HG03103 (cell line): ENCODE measurements at regions not wholly inside any gene's neighbourhood (a gene's known extent, or its start where the extent isn't known, plus 50 kb on each side); places are given as distances from the start of the nearest gene placed in this dataset.

Experiments used
- ATAC-seq: cut with Tn5 transposase; IDR thresholded peaks from one replicate; pipeline ENCODE4 v1.9.1; 2021; ENCODE audit warnings: low read depth; ENCODE audit not compliant: unreplicated experiment

DNA sequence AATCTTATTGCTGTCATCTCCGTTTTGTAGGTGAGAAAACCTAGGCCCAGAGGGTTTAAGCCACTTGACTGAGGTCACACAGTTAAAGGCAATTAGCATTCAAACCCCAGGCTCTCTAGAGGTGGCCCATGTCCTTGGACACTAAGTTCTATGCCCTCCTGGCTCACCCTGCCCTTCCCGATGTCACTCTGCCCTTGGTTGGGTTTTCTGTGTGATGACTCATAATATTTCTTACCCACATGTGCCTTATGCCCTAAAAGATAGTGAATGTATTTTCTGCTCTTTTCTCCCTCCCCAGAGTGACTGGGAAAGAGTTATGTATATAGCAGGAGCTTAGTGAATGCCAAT is 174.5 kb upstream of the PITX1 start:
- no peak for ATAC-seq

DNA sequence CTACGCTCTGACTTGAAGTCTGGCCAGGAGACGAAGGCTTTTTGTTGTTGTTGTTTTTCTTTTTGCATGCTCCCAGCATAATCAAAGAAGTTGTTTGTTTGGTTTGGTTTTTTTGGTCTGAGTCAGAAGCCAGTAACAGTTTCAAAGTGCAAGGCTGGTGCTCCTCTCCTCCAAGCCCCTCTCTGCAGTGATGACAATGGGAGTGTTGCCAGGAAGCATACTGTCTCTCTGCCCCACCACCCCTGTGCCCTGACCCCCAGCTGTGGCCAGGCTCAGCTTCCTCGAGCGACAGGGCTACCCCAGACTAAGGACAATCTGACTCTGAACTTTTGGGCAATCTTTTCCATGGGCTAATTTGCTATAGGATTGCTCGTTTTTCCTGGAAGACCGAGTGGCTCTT is 173.8 kb upstream of the PITX1 start:
- no peak for ATAC-seq

- no peak for ATAC-seq
Measured at GRCh38 chr5:135206862-135207261, 172.8 kb upstream of the PITX1 start.

GRCh38 chr5:135205632-135206349 is 171.8 kb upstream of the PITX1 start:
- no peak for ATAC-seq

DNA sequence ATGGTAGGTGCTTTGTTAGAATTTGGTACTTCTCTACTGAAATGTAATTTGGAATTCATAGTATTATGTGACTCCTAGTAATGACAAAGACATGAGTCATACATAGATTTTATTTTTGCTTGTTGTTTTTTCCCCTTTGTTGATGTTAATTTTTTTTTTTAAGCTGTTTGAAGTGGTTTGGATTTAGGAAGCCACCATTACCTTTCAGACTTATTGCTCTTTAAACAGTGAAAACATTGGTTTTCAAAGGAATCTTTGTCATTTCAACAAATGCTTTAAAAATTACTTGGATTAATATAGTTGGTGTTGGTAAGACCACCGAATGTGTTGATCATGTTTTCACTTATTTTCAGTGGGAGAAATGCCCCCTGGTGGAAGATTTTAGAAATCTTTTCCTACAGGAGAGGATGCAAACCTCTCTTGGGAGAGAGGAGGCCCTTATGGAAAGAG is 170.1 kb upstream of the PITX1 start:
- ATAC-seq, result no peak

DNA sequence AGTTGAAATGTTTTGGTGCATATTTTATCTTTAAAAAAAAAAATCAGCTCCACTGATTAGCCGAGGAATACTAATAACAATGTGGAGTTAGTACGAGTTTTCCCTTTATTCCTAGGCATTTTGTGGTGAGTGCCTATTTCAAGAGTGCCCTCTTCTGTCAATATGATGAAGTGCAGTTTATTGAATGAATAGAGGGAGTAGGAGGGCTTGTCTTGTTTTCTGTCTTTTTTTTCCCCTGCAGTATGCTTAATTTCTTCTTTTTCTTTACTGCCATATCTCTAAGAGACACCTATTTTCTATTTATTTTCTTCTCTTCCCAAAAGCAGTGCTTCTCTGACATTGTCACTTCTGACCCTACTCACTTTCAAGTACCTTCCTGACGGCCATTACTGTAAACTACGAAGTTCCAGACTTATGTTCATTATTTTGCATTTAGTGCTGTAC is 169.6 kb upstream of the PITX1 start:
- no peak for ATAC-seq

DNA sequence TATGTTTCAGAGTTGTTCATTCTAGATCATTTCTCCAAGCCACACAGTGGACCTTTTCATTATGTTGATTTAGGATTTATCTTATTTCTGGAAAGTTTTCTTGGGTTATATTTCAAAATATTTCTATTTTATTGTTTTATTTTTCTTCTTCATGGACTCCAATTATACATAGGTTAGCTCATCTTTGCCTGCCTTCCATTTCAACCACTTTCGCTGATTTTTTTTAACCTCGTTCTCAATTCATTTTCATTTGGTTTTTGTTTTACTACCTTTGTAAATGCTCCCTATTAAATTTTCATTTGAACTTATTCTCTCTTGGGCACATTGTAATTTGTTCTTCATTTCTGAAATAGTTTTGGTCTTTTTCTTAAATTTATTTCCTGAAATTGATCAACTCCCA is 169.0 kb upstream of the PITX1 start:
- ATAC-seq, result no peak

DNA sequence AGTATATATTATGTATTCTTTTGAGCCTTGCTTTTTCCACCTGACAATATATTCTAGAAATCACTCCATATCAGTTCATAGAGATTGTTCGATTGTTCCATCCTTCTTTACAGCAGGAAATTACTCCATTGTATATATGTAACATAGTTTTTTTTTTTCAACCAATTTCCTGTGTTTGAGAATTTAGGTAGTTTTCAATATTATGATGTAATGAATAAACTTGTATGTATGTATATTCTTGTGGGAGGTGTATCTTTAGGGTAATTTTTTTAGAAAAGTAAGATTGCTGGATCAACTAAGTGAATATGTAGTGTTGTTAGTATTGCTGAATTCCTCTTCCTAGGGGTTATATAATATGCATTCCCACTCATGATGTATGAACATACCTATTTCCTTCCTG is 165.9 kb upstream of the PITX1 start:
- no peak for ATAC-seq

GRCh38 chr5:135196483-135196882 is 162.5 kb upstream of the PITX1 start:
- no peak for ATAC-seq

- ATAC-seq, result no peak
Measured at GRCh38 chr5:135195270-135195608, 161.2 kb upstream of the PITX1 start.

GRCh38 chr5:135194573-135195269 is 160.7 kb upstream of the PITX1 start:
- no peak for ATAC-seq

- ATAC-seq, result no peak
Measured at GRCh38 chr5:135194126-135194488, 160.1 kb upstream of the PITX1 start.

GRCh38 chr5:135193213-135194125 is 159.4 kb upstream of the PITX1 start:
- no peak for ATAC-seq

GRCh38 chr5:135192351-135192750 is 158.3 kb upstream of the PITX1 start:
- ATAC-seq, result no peak

DNA sequence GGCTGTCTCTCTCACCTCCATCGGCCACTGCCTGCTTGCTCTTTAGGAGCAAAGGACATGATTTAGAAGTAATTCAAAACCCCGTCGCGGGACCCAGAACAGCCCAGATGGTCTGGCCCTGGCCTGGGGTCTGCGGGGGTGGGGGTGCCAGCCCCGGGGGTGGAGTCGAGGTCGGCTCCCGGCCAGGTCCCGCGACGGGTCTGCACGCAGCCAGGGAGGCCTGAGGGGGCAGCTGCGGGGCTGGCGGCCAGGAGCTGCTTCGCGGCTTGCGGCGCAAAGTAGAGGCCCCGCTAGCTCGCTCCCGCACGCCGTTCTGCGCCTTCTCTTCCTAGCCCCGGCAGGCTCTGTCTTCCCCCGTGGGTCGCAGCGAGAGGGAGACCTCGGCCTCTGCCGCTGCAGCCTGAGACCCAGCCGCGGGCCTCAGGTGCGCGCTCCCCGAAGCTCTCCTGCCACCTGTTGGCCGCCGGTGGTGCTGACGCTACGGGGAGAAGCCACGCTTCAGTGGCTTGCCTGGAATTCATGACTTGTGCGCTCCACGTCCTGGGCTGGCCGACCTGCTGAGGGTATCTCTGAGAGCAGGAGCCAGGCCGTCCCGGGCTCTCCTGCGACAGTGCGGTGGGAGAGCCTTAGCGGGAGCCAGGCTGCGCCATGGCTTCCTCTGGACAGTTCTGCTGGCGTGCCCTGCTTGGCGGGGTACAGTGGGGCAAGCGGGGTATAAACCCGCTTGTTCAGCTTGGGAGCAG is 157.2 kb upstream of the PITX1 start:
- peak; percentile 89 for ATAC-seq

DNA sequence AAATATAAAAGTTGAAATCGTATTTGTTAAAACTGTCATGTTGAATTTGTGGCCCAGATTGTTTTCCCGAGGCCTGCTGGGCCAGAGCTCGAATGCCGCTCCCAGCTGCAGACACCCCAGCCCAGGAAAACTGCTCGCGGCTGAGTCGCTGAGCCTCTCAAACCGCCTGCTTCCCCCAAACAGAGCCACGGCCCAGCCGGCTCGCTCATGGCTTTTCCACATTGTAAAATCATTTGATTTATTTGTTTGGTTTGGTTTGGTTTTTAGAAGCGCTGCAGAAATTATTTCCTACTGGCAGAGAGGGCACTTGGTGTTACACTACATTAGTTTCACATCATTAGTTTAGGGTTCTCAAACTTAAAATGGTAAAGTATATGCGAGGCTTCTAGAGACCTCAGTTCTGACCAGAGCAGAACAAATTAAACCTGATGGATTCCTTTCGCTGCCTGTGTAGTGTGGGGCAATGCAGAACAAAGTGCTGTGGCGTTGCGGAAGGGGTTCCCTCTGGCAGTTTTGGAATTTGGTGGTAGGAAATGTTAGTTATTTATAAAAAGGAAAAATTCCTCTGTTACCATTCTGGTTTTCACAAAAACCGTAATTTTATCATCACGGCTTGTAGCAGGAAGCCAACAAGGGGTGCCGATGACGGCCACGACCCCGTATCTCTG is 156.5 kb upstream of the PITX1 start:
- ATAC-seq, result no peak

GRCh38 chr5:135189024-135189423 is 155.0 kb upstream of the PITX1 start:
- no peak for ATAC-seq

GRCh38 chr5:135188233-135188914 is 154.3 kb upstream of the PITX1 start:
- no peak for ATAC-seq

DNA sequence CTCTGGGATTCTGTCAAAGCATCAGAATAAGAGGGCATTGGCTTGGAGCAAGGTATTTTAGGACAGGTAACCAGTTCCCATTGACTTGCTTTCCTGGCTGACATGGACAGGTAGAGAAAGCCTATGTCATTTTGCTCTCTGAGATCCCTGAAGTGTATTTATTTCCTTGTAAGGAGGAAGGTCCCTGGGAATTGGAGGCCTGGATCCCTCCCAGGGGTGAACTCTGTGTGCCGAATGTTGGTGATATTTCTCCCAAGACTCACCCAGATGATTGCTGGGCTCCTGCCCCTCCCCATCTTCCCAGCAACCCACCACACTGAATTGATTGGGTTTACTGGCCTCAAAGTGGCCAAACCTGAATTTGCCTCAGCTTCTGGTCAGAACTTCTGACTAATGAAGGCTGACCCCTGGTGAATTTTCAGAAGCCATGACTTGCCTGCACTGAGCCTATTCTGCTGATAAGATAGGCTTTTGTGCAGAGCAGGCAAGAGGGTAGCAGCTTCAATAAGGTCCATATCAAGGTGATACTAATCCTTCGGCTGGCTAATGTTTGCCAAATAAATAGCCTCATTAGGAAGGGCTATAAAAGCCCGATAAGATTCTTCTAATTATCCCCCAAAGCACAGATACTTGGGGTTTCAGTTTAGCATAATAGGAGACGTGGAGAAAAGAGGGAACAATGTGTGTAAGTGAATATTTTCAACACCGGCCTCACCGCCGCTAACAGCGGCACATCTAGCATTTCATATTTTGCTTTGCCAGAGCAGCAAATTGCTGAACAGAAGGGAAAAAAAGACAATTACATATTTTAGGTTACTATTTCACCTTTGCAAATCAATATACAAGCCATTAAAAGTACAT is 152.9 kb upstream of the PITX1 start:
- ATAC-seq, result no peak
